CD4-positive, alpha-beta T cell treated with Interleukin-6 for 4 hours (primary cell): ENCODE measurements at regions not wholly inside any gene's neighbourhood (a gene's known extent, or its start where the extent isn't known, plus 50 kb on each side); places are given as distances from the start of the nearest gene placed in this dataset.

Experiments used
- DNase-seq: peaks from one replicate; pipeline ENCODE4 v3.0.0-alpha.2; 2020; ENCODE audit warnings: mixed read lengths

DNA sequence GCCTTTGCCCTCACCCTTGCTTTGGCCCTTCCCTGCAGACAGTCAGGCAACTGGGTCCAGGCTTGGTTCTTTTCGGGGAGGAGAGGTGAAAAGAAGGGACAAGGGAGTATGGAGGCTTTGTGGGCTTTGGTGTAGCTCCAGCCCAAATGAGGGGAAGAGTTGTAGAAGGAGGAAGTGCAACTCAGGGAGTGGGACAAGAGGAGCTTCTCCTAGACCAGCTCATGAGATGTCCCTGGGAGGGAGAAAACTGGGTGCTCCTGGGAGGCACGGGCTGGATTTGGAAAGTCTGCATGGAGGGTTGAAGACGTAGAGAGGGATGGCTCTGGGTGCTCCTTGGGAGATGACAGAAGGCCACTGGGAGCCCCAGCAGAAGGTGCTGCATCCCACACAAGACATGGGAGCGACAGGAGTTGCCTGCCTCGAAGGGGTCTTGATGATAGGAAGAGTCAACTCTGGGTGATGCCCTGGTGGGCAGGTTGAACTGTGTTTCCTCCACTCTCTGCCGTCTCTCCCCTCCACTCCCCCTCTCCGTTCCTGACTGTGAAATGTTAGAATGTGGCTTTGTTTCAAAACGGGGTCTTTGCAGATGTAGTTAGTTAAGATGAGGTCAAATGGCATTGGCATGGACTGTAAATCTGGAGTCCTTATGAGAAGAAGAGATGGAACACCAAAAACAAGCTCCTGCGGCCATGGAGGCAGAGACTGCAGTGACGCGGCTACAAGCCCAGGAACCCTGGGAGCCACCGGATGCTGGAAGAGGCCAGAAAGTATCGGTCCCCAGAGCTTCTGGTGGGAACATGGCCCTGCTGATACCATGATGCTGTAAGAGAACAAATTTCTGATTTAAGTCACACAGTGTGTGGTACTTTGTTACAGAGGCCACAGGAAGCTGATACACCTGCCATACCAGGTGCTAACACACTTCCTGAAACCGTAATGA lies 298.5 kb downstream of the GLRX3 start:
- no peak for DNase-seq

DNA sequence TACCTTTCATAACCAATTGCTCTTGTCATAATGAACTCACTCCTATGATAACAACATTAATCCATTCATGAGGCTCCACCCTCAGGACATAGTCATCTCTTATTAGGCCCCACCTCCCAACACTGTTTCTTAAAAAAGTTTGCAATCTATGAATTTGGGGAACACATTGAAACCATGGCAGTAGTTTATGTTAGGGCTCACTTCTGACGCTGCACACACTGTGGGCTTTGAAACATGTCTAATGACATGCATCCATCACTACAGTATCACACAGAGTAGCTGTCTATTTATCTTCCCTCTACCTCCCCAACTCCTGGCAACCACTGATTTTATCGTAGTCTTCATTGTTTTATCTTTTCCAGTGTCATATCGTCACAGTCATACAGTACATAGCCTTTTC lies 299.8 kb downstream of the GLRX3 start:
- no peak for DNase-seq

DNA sequence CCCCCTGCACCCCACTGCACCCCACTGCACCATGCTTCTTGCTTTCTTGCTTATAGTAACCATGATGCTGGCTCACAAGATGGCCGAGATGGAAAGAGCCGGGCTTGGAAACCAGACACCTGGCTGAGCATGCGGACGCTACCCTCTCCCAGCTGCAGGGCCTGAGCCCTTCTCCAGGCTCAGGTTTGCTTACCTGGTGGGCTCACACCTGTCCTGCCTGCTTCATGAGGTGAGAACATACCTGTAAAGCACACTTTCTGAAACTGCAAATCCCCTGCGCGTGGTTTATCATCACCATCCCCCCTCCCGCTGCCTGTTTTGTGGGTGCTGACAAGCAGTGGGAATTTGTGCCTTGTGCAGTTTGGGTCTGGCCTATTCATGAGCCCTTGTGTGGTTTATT lies 302.7 kb downstream of the GLRX3 start:
- DNase-seq = no peak

DNA sequence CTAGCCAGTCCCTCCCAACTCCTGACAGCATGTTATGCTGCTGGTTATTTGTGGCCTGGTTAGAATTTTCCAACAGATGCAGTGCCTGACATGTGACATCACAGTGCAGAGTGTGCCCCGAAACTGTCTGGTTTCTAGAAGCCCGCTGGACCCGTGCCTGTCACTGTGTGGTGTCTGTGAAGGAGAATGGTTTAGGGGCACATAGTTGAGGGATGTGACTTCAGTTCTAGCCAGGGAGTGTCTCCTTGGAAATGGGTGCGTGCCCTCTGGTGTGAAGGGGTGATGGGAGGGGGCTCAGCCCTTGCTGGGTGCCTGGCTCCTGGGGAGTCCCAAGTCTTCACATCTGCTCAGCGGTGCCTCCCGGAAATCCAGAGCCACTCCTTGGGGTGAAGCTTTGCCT lies 303.6 kb downstream of the GLRX3 start:
- no peak for DNase-seq

DNA sequence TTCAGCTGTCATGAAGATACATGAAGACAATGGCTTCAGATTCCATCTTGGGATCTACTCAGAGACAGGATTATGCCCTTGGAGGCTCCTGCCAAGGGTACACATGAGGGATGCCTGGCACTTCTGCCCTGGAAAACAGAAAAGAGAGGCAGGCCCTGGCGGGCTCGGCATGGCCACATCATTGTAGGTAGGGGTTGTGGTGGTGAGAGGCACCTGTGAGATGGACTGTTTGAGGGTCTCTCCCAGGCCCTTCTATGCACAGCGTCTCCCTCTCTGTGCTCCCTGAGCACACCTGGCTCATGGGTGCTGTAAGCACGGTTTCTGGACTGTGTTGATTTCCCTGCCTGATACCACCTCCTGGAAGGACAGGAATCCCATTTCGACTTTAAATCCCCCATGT lies 304.3 kb downstream of the GLRX3 start:
- DNase-seq = no peak

DNA sequence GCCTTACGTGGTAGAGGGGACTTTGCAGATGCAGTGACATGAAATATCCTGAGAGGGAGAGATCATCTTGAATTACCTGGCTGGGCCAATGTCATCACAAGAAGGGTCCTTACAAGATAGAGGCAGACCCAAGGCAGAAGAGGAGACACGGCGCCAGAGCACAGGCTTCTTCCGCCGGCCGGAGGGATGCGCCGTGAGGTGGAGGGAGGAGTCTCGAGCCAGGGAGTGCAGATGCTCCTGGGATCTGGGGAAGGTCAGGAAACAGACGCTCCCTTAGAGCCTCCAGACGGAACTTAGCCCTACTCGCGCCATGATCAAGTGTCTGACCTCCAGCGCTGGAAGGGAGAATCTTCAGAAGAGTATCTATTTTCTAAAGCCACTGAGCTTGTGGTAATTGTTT lies 304.8 kb downstream of the GLRX3 start:
- DNase-seq = no peak

DNA sequence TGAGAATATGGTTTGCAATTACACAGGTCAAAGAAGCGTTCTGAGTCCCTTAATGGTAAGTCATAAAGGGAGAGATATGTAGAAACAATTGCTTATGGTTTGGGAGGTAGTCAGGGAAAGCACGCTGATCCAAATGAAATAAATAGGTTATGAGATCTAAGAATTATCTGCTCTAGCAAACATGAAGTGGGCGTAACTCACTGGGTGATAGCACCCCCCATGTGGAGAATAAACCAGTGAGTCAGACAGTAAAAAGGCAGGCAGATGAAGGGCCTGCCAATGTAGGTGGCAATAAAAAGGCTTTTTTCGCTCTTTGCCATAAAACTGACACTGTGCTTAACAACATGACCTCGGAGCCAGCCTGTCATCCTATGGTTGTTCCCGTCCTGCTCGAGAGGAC lies 306.9 kb downstream of the GLRX3 start:
- no peak for DNase-seq

DNA sequence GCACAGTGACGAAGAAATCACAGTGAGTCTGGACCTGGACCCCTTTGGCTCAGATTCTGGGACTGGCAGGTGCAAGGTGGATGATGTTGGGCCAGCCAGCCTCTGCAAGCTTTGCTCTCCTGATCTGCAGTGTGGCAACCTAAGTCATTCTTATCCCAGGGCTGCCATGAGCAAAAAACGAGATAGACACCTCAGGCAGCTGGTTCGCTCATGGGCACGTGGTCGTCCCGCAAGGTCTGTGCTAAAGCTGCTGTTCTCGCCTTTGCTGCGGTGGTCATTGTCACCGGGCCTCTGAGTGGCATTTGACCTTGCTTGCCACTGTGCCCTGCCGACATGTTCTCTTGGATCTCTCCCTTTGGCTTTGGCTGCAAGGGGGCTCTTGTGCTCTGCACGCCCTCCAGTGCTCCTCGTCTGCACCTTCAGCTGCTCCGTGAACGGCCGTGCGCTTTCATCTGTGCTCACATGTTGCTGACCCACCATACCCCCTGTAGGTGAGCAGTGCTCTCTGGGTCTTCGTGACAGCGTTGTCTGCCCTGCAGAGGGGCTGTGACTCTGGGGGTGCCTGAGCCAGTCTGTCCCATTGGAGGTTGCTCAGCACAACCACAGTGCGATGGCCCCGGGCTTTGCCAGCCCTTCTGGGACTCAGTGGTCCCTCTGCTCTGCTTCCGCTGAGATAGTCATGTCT lies 317.0 kb downstream of the GLRX3 start:
- no peak for DNase-seq

DNA sequence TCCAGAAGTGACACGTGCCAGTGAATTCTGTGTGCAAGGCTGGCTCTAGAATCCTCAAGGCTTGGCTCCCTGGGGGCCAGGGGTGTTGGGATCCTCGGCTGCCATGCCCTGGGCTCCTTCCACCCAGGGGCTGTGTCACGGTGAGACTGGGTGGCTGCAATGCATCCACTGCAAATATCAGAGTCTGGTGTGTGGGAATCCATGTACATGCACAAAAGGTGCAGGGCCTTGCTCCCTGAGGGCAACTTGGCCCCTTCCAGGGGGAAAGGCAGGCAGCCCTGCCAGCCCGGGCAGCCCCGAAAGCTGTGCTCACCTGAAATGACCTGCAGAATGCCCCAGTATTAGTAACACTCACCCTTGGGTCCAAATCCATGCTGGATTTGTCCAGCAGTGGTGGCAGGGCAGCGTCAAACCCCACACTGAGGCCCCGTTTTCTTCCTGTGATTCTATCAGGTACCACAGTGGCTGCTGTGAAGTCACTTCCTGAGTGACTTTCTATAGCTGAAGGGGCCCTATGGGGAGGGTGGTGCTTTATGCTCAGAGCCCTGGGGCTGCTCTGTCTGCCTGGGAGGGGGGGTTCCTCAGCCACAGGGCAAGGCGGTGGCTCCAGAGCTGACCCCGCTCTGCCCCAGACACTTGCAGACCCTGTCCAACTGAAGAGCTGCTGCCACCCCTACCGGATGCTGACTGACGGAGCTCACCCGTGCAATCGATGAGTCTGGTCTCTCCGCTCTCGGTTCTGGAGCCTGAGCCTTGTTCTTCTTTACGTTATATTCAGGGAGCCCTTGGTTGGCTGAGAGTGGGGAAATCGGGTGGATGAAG lies 317.7 kb downstream of the GLRX3 start:
- no peak for DNase-seq

DNA sequence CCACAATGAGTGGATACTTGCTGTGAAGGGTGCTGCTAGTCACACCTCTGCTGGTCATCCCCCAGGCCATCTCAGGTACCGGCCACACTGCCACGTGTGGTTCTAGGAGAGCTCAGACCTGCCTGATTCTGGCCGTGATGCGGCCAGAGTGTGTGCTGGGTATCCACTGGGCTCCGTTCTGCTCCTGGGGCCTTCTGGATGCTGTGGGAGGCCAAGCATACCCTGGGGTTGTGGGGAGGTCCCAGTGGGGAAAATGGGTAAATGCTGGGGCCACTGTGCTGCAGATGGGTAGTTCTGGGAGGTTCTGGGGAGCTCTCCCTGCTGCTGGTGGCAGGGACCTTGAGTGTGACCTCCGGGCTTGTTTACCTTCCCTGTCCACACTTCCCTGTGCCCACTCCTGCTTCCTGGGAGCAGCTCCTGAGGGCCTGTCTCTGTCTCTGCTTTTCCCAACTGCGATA lies 318.4 kb downstream of the GLRX3 start:
- DNase-seq = no peak

DNA sequence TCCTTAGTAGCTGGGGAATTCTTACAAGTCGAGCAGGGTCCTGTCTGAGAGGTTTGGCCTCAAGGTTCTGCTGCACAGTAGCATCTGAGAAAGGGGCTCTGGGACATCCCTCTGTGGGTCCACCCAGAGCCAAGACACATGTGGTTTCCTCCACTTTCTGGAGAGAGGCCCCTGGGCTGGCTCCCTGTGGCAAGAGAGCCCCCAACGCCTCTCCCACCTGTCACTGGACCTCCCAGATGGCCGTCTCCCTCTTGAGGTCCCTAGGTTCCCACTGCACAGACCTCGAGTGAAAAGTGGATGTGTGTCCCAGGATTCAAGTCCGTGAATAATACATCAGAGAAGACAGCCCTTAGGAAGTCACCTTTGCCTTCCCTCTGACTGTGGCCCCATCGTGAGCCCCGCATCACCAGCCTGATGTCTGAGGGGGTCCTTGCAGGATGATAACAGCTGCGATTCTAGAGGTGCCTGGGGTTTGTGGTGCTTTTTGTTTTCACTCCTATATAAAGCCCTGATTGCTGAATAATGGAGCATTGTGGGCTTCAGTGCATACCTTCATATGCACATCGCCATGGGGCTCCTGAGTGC lies 319.0 kb downstream of the GLRX3 start:
- no peak for DNase-seq

DNA sequence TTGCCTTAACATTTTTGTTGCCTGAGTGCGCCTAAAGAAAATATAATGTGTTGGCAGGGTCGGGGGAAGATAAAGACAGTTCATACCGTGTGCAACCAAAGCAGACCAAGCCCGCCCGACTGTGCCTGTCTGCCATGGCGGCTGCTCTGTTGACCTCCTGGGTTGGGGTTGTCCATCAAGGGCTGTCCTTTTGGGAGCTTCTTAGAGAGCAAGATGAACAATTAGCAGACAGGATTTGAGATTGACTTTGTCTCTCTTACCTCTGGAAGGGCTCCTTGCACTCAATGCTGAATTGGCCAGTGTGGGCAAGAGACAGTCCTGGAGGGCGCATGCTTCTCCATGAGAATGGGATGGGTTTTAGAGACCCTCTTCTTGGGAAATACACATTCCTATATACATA lies 319.6 kb downstream of the GLRX3 start:
- no peak for DNase-seq

DNA sequence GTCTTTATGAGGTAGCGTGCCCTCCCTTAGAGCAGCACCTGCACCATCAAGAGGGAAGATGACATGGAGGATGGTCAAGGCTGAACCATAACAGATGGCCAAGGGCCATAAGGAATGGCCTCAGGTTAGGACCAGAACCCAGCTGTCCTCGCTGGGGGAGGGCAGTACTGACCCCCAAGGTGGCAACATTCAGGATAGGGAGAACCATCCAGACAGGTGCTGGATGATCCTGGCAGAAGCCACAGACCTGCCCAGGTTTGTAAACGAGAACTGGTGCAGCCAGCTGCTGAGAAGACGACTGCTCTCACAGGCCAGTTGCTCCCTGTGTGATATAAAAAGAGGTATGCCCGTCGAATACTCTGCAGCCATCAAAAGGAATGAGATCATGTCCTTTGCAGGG lies 320.4 kb downstream of the GLRX3 start:
- DNase-seq = no peak

DNA sequence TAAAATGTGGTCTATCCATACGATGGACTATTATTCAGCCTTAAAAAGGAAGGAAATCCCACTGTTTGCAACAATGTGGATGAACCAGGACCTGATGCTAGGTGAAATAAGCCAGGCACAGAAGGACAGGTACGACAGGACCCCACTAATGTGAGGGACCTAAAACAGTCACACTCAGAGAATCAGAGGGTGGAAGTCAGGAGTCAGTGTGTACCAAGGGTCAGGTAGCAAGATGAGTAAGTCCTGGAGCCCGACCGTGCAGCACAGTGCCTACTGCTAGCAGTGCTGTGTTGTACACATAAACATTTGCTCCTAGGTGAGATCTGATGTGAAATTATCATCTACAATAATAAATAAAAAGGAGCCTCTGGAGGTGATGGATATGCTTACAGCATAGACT lies 322.3 kb downstream of the GLRX3 start:
- DNase-seq = no peak

DNA sequence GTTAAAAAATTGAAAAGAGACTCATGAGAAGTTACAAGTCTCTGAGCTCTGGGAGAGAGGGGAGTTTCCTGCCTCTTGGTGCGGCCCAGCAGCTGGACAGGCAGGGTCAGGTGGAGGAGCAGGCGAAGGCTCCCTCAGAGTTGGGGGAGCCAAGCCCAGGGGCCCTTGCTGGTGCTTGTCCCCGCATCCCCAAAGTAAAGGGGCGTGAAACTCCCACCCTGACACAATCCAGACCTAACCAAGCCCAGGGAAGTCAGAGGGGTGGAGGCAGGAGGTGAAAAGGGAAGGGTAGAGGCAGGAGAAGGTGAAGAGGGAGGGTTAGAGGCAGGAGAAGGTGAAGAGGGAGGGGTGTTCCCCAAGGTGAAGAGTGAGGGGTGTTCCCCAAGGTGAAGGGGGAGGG lies 322.8 kb downstream of the GLRX3 start:
- DNase-seq = no peak

DNA sequence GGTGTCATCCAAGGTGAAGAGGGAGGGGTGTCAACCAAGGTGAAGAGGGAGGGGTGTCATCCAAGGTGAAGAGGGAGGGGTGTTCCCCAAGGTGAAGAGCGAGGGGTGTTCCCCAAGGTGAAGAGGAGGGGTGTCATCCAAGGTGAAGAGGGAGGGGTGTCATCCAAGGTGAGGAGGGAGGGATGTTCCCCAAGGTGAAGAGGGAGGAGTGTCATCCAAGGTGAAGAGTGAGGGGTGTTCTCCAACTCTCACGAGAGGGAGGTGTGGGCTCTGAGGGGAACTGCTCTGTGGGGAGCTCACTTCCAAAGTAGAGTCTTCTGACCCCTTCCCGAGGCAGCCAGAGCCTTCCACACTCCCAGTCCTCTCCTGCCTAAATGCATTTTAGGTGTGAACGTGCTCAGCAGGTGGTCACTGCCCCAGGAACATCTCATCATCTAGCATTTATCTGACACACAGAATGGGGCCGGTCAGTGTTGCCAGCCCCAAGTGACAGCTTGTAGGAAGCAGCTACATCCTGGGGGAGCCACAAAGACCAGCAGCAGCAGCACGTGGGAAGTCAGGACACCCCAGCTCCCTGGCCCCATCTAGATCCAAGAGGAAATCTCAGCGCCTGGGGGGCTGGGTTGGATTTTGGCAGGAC lies 323.8 kb downstream of the GLRX3 start:
- DNase-seq = no peak

DNA sequence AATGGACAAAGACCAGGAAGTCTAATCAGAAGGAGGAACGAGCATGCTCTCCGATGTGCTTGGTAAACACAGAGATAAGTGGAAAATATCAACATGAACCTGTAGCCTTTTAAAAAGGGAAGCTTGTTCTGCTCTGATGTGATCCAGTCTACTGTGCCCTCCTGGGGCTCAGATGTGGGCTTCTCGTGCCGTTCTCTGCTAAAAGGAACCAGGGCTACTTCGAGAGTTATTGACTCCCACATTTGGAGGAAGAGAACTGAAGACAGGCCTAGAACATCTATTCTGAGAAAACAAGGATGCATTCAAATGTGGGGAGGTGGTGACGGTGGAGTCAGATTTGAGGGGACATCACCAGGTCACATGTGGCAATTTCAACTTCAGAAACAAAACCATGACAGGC lies 325.4 kb downstream of the GLRX3 start:
- DNase-seq = no peak

DNA sequence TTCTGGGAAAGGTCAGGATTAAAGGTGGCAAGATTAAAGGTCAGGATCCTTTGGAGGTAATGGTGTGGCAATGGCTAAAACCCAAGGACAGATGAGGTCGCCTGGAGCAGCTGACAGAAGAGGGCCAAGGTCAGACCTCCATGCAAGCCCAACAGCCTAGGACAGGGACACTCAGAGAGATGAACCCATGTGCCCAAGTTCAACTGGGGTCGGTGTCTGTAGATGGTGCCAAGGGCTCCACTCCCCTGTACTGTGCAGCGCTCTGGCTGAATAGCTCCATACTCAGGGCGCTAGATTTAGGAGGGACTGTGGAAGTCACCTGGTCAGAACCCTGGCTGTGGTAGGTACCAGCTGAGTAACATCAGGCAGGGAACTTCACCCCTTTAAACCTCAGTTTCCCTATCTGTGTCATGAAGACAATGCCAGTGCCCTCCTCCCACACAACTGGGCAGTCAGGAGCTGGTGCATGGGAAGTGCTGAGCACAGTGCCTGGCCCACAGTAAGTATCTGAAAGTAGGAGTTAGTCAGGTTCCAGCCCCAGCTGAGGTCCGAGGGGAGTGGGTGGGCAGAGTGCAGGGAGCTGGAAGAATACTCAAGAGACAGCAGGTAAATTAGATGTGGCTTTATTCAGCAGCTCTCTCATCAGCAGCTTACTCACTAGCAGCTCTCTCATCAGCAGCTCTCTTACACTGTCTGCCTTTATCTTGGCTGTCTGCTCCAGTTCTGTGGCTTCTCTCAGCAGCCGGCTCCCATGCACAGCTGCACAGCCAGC lies 327.1 kb downstream of the GLRX3 start:
- DNase-seq = no peak

DNA sequence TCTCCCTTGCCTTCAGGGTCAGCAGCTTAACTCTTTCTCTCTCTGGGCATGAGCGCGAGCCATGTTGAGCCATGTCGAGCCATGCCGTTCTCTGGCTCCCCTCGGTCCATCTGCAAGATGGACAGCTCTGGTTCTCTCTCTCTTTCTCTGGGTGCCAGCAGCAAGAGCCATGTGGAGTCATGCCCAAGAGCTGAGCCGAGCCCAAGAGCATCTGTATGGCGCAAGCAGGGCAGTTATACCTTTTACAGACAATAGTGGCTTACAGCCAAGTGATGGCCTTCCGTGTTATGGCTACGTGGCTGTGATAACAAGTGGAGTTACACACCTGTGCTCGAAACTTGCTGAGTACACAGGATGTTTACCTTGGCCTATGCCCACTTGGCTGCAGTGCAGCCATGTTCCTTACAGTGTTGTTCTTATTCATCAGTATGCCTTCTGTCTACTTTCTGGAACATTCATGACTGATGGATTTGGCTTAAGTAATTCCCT lies 327.7 kb downstream of the GLRX3 start:
- DNase-seq = no peak

DNA sequence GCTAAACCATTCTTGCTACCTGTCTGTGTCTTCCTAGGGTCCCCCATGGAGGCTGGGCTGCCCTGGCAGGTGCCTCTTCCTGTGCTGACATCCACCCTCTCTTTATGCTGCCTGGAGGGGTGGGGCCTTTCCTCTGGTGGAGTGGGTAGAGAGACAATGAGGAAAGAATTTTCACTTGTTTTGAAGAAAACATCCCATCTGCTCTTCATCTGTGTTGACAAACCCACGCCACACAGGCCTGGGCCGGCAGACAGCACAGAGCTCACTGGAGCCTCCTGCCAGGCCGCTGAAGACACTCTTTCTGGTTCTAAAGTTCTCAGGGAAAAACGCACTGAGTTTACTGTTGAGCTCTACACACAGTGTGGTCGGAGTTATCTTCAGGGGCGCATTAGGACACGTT lies 328.2 kb downstream of the GLRX3 start:
- DNase-seq = no peak

DNA sequence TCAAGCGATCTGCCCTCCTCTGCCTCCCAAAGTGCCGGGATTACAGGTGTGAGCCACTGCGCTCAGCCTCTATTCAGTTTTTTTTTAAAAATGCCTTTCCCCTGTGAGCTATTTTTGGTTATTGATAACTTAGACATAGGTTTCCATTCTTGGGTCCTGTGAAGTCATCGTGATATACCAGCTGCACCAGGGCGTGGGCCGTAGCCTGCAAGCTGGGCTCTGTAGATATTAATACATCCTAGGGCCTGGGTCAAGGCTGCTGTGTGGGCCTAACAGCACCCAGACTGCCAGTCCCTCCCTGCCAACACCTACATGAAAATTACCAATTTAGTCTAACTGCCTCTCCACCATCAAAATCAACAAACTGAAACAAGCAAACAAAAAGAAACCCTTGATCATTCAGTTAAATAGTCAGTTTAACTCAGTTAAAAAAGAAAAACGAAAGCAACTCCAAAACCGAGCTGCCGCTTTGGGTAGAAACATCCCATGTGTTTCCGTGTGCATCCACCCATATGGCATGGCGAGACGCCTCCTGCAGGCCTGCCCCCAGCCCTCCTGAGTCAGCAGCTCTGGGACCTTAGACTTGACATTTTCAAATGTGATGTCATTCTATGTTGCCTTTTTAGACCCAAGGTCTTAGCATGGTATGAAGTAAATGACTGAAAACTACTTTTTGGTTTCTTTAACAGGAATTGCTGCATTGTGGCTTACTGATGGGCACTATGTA lies 330.2 kb downstream of the GLRX3 start:
- DNase-seq = no peak
